GM23338 (cell line): ENCODE measurements at regions not wholly inside any gene's neighbourhood (a gene's known extent, or its start where the extent isn't known, plus 50 kb on each side); places are given as distances from the start of the nearest gene placed in this dataset.
"Not testable (repeated sequence)": the region's sequence is repeated elsewhere in the genome, so short reads cannot be mapped to it uniquely, and the experiment has no call there.

ENCODE experiments used
- ATAC-seq: fragments of 200-7000 bp; cut with Tn5 transposase; 3 replicates; pipeline ENCODE4 v1.9.1; 2020
- DNase-seq: peaks from one replicate; pipeline ENCODE4 v3.0.0-alpha.2; 2015; ENCODE audit warnings: low spot score
- H2AFZ ChIP-seq: fragments of 200-600 bp; sonication (generic); 2 replicates; pipeline ENCODE4 v1.8.0; 2016; ENCODE audit warnings: antibody characterized with exemption, mild to moderate bottlenecking, moderate library complexity
- H3F3A ChIP-seq: fragments of 200-600 bp; sonication (generic); replicated peaks from 2 replicates; pipeline ENCODE4 v1.8.0; 2017; ENCODE audit warnings: antibody characterized with exemption, mixed run types, low read depth
- H3K27ac ChIP-seq: fragments of 200-600 bp; sonication (generic); 2 replicates; pipeline ENCODE4 v1.6.1; 2016; ENCODE audit warnings: low read depth
- H3K27me3 ChIP-seq: fragments of 200-600 bp; sonication (generic); 2 replicates; pipeline ENCODE4 v1.8.0; 2016; ENCODE audit warnings: mild to moderate bottlenecking, mixed run types, moderate library complexity; ENCODE audit not compliant: insufficient read depth
- H3K36me3 ChIP-seq: fragments of 200-600 bp; sonication (generic); 2 replicates; pipeline ENCODE4 v1.8.0; 2016; ENCODE audit warnings: mild to moderate bottlenecking; ENCODE audit not compliant: insufficient read depth
- H3K4me1 ChIP-seq: fragments of 200-600 bp; sonication (generic); 2 replicates; pipeline ENCODE4 v1.8.0; 2016; ENCODE audit warnings: mild to moderate bottlenecking, moderate library complexity; ENCODE audit not compliant: insufficient read depth
- H3K4me2 ChIP-seq: fragments of 200-600 bp; sonication (generic); 2 replicates; pipeline ENCODE4 v1.7.1; 2017; ENCODE audit warnings: mixed run types
- H3K4me3 ChIP-seq: fragments of 200-600 bp; sonication (generic); 2 replicates; pipeline ENCODE4 v1.6.1; 2016; ENCODE audit warnings: mixed run types
- H3K79me2 ChIP-seq: fragments of 200-600 bp; sonication (generic); replicated peaks from 2 replicates; pipeline ENCODE4 v1.8.0; 2017; ENCODE audit warnings: mild to moderate bottlenecking; ENCODE audit not compliant: insufficient read depth
- H3K9me2 ChIP-seq: fragments of 200-600 bp; sonication (generic); 2 replicates; pipeline ENCODE4 v1.8.0; 2017; ENCODE audit not compliant: insufficient read depth
- H4K20me1 ChIP-seq: fragments of 200-600 bp; sonication (generic); replicated peaks from 2 replicates; pipeline ENCODE4 v1.8.0; 2017; ENCODE audit warnings: mild to moderate bottlenecking; ENCODE audit not compliant: insufficient read depth
- H3K27ac Mint-ChIP-seq: 2 replicates; pipeline ENCODE4 v1.8.0; 2020; ENCODE audit warnings: inconsistent platforms, mild to moderate bottlenecking, moderate library complexity, mixed read lengths
- H3K27me3 Mint-ChIP-seq: 3 replicates; pipeline ENCODE4 v1.8.0; 2022; ENCODE audit warnings: low read depth, mild to moderate bottlenecking, moderate library complexity, mixed read lengths, inconsistent platforms; ENCODE audit not compliant: insufficient read depth, poor library complexity
- H3K36me3 Mint-ChIP-seq: 3 replicates; pipeline ENCODE4 v1.8.0; 2021; ENCODE audit warnings: low read depth, mild to moderate bottlenecking, inconsistent platforms, moderate library complexity, mixed read lengths
- H3K4me1 Mint-ChIP-seq: 3 replicates; pipeline ENCODE4 v1.8.0; 2020; ENCODE audit warnings: mild to moderate bottlenecking, inconsistent platforms, mixed read lengths
- H3K4me3 Mint-ChIP-seq: 3 replicates; pipeline ENCODE4 v1.8.0; 2021; ENCODE audit warnings: moderate library complexity, mild to moderate bottlenecking, inconsistent platforms, mixed read lengths
- H3K9me3 Mint-ChIP-seq: 3 replicates; pipeline ENCODE4 v1.8.0; 2020; ENCODE audit warnings: moderate library complexity, mild to moderate bottlenecking, inconsistent platforms, mixed read lengths
- CREB1 ChIP-seq: fragments of 250-450 bp; sonication (Bioruptor Pico); IDR thresholded peaks from 2 replicates; pipeline ENCODE4 v1.5.0; 2020; ENCODE audit warnings: low read depth, mild to moderate bottlenecking, moderate library complexity
- EZH2 ChIP-seq: fragments of 200-600 bp; sonication (generic); IDR thresholded peaks from one replicate; pipeline ENCODE4 v1.8.0; 2017; ENCODE audit warnings: antibody characterized with exemption, mild to moderate bottlenecking, low read depth; ENCODE audit not compliant: unreplicated experiment
- EZH2phosphoT487 ChIP-seq: fragments of 200-600 bp; sonication (generic); IDR thresholded peaks from one replicate; pipeline ENCODE4 v1.8.1; 2018; ENCODE audit warnings: antibody characterized with exemption; ENCODE audit not compliant: unreplicated experiment
- NANOG ChIP-seq: IDR thresholded peaks from 2 replicates; pipeline ENCODE4 v1.6.1; 2016; ENCODE audit warnings: antibody characterized with exemption, borderline replicate concordance
- POLR2AphosphoS5 ChIP-seq: IDR thresholded peaks from 2 replicates; pipeline ENCODE4 v1.6.1; 2016; ENCODE audit warnings: antibody characterized with exemption, low read depth
- STAT1 ChIP-seq: IDR thresholded peaks from one replicate; pipeline ENCODE4 v1.6.1; 2016; ENCODE audit warnings: antibody characterized with exemption; ENCODE audit not compliant: unreplicated experiment
- ZNF114 ChIP-seq: fragments of 250-450 bp; sonication (Bioruptor Pico); IDR thresholded peaks from 2 replicates; pipeline ENCODE4 v1.5.0; 2020; ENCODE audit warnings: mild to moderate bottlenecking, moderate library complexity
- ZNF331 ChIP-seq: fragments of 250-450 bp; sonication (Bioruptor Pico); IDR thresholded peaks from 2 replicates; pipeline ENCODE4 v1.5.0; 2020; ENCODE audit warnings: low read depth, mild to moderate bottlenecking, moderate library complexity
- TF ChIP-seq, protein P1 (sequence below): fragments of 250-450 bp; sonication (Bioruptor Pico); IDR thresholded peaks from 2 replicates; pipeline ENCODE4 v1.5.0; 2020; ENCODE audit warnings: mild to moderate bottlenecking, moderate library complexity

DNA sequence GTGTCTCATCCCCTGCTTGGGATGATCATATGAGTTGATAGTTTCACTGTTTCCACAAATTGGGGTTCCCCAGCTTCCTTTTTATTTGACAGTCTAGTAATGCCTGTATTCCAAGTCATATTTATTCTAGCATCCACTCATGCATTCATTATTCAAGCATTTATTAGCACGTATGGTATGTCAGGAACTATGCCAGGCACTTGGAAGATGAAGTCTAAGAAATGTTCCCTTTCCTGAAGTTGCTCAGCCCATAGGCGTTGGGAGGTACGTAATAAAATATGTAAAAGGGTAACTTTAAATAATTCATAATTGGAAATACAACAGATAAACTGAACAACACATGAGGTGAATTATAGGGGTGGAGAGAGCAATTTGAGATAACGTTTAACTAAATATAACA is 338.0 kb upstream of the MAF start (continued):
- TF ChIP-seq, protein P1, sequence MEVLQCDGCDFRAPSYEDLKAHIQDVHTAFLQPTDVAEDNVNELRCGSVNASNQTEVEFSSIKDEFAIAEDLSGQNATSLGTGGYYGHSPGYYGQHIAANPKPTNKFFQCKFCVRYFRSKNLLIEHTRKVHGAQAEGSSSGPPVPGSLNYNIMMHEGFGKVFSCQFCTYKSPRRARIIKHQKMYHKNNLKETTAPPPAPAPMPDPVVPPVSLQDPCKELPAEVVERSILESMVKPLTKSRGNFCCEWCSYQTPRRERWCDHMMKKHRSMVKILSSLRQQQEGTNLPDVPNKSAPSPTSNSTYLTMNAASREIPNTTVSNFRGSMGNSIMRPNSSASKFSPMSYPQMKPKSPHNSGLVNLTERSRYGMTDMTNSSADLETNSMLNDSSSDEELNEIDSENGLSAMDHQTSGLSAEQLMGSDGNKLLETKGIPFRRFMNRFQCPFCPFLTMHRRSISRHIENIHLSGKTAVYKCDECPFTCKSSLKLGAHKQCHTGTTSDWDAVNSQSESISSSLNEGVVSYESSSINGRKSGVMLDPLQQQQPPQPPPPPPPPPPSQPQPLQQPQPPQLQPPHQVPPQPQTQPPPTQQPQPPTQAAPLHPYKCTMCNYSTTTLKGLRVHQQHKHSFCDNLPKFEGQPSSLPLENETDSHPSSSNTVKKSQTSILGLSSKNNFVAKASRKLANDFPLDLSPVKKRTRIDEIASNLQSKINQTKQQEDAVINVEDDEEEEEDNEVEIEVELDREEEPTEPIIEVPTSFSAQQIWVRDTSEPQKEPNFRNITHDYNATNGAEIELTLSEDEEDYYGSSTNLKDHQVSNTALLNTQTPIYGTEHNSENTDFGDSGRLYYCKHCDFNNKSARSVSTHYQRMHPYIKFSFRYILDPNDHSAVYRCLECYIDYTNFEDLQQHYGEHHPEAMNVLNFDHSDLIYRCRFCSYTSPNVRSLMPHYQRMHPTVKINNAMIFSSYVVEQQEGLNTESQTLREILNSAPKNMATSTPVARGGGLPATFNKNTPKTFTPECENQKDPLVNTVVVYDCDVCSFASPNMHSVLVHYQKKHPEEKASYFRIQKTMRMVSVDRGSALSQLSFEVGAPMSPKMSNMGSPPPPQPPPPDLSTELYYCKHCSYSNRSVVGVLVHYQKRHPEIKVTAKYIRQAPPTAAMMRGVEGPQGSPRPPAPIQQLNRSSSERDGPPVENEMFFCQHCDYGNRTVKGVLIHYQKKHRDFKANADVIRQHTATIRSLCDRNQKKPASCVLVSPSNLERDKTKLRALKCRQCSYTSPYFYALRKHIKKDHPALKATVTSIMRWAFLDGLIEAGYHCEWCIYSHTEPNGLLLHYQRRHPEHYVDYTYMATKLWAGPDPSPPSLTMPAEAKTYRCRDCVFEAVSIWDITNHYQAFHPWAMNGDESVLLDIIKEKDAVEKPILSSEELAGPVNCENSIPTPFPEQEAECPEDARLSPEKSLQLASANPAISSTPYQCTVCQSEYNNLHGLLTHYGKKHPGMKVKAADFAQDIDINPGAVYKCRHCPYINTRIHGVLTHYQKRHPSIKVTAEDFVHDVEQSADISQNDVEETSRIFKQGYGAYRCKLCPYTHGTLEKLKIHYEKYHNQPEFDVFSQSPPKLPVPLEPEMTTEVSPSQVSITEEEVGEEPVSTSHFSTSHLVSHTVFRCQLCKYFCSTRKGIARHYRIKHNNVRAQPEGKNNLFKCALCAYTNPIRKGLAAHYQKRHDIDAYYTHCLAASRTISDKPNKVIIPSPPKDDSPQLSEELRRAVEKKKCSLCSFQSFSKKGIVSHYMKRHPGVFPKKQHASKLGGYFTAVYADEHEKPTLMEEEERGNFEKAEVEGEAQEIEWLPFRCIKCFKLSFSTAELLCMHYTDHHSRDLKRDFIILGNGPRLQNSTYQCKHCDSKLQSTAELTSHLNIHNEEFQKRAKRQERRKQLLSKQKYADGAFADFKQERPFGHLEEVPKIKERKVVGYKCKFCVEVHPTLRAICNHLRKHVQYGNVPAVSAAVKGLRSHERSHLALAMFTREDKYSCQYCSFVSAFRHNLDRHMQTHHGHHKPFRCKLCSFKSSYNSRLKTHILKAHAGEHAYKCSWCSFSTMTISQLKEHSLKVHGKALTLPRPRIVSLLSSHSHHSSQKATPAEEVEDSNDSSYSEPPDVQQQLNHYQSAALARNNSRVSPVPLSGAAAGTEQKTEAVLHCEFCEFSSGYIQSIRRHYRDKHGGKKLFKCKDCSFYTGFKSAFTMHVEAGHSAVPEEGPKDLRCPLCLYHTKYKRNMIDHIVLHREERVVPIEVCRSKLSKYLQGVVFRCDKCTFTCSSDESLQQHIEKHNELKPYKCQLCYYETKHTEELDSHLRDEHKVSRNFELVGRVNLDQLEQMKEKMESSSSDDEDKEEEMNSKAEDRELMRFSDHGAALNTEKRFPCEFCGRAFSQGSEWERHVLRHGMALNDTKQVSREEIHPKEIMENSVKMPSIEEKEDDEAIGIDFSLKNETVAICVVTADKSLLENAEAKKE (CRISPR knock-in tag): no peak
- no peak for TF ChIP-seq POLR2AphosphoS5
- TF ChIP-seq EZH2phosphoT487: no peak
- no peak for TF ChIP-seq ZNF331 (CRISPR knock-in tag)
- TF ChIP-seq CREB1 (CRISPR knock-in tag): no peak
- TF ChIP-seq EZH2: no peak
- no peak for TF ChIP-seq NANOG
- TF ChIP-seq ZNF114 (CRISPR knock-in tag): no peak
- TF ChIP-seq STAT1: no peak

DNA sequence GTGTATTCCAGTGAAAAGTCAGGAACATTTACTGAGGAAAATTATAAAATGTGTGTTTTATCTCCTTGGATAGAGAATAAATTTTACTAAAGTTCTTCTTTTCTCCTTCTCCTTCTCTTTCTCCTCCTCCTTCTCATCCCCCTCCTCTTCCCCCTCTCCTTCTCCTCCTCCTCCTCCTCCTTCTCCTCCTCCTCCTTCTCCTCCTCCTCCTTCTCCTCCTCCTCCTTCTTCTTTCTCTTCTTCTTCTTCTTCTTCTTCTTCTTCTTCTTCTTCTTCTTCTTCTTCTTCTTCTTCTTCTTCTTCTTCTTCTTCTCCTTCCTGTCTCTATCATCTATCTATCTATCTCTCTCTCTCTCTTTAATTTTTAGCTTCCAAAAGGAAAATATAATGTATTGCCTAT is 337.1 kb upstream of the MAF start:
- H3K9me3 Mint-ChIP-seq, DNase-seq, H3K4me1 Mint-ChIP-seq, H3K27me3 ChIP-seq, H3K79me2 ChIP-seq, H3K4me2 ChIP-seq, H2AFZ ChIP-seq, H3K27me3 Mint-ChIP-seq, H3F3A ChIP-seq, H3K9me2 ChIP-seq, H3K4me3 ChIP-seq, H3K27ac ChIP-seq, ATAC-seq, H4K20me1 ChIP-seq, H3K4me1 ChIP-seq, H3K4me3 Mint-ChIP-seq, H3K27ac Mint-ChIP-seq, H3K36me3 ChIP-seq, H3K36me3 Mint-ChIP-seq: not testable (repeated sequence)
